PC-9 (cell line): ENCODE measurements at regions not wholly inside any gene's neighbourhood (a gene's known extent, or its start where the extent isn't known, plus 50 kb on each side); places are given as distances from the start of the nearest gene placed in this dataset.

Experiments
- EZH2 ChIP-seq: fragments of 200-600 bp; sonication (generic); IDR thresholded peaks from 2 replicates; pipeline ENCODE4 v1.8.0; 2017; ENCODE audit warnings: antibody characterized with exemption, low read depth
- TF ChIP-seq, protein P1 (sequence below): fragments of 200-600 bp; sonication (generic); conservative IDR thresholded peaks from 2 replicates; pipeline ENCODE4 v1.6.1; 2017; ENCODE audit warnings: mixed run types, antibody characterized with exemption, mild to moderate bottlenecking, moderate library complexity

DNA sequence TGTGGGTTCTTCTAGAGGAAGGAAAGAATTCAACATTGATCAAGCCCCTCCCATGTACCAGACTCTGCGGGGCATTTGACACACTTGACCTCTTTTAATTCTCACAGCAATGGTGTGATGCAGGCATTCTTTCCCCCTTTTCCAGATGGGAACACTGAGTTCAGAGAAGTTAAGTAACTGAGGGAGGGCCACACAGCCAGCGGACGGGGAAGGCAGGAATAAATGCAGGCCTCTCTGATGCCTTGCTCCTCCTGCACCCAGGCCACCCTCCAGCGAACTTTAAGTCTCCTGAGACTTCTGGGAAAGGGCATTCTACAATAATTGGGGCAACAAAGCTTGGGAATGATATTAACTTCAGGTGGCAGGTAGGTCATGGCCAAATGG lies 227.4 kb downstream of the UACA start:
- TF ChIP-seq, protein P1, sequence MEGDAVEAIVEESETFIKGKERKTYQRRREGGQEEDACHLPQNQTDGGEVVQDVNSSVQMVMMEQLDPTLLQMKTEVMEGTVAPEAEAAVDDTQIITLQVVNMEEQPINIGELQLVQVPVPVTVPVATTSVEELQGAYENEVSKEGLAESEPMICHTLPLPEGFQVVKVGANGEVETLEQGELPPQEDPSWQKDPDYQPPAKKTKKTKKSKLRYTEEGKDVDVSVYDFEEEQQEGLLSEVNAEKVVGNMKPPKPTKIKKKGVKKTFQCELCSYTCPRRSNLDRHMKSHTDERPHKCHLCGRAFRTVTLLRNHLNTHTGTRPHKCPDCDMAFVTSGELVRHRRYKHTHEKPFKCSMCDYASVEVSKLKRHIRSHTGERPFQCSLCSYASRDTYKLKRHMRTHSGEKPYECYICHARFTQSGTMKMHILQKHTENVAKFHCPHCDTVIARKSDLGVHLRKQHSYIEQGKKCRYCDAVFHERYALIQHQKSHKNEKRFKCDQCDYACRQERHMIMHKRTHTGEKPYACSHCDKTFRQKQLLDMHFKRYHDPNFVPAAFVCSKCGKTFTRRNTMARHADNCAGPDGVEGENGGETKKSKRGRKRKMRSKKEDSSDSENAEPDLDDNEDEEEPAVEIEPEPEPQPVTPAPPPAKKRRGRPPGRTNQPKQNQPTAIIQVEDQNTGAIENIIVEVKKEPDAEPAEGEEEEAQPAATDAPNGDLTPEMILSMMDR = no peak
- no peak for TF ChIP-seq EZH2
